Chondrocyte (in vitro differentiated cells): ENCODE measurements at regions not wholly inside any gene's neighbourhood (a gene's known extent, or its start where the extent isn't known, plus 50 kb on each side); places are given as distances from the start of the nearest gene placed in this dataset.
A peak's percentile ranks its signal among the peaks of the same experiment; 100 is the strongest.

ENCODE experiments used
- DNase-seq: peaks from one replicate; pipeline ENCODE4 v3.0.0; 2021; ENCODE audit warnings: mixed read lengths, low spot score
- H3K27ac Mint-ChIP-seq: one replicate; pipeline ENCODE4 v1.8.0; 2021; ENCODE audit warnings: mild to moderate bottlenecking, moderate library complexity, mixed read lengths; ENCODE audit not compliant: unreplicated experiment
- H3K27me3 Mint-ChIP-seq: 2 replicates; pipeline ENCODE4 v1.8.0; 2021; ENCODE audit warnings: low read depth, mixed read lengths
- H3K36me3 Mint-ChIP-seq: 2 replicates; pipeline ENCODE4 v1.8.0; 2021; ENCODE audit warnings: low read depth, mixed read lengths
- H3K4me1 Mint-ChIP-seq: 2 replicates; pipeline ENCODE4 v1.8.0; 2021; ENCODE audit warnings: low read depth, mild to moderate bottlenecking, mixed read lengths
- H3K4me3 Mint-ChIP-seq: one replicate; pipeline ENCODE4 v1.8.0; 2021; ENCODE audit warnings: mild to moderate bottlenecking, moderate library complexity, mixed read lengths; ENCODE audit not compliant: unreplicated experiment
- H3K9me3 Mint-ChIP-seq: 2 replicates; pipeline ENCODE4 v1.8.0; 2021; ENCODE audit warnings: low read depth, mixed read lengths
- TF ChIP-seq, protein P1 (sequence below): fragments of 200-600 bp; sonication (generic); IDR thresholded peaks from 2 replicates; pipeline ENCODE4 v1.5.0; 2021; ENCODE audit warnings: antibody characterized with exemption, mild to moderate bottlenecking, moderate library complexity

DNA sequence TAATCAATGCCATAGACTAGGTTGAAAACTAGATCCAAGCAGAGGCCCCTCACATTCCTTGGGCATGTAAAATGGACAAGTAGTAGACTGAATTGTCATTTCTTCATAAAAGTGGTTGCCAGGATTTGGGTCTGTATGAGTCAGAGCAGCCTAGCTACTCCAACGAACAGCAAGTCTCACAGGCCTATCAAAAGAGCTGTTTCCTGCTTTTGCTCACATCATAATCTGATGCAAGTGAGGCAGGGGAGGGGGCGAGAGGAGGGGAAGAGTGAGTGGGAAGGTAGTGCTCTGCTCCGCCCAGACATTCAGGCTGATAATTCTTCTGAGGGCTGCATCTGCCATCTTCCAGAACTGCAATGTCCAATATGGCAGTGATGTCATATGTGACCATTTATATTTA lies 228.9 kb upstream of the PRICKLE2 start:
- TF ChIP-seq, protein P1, sequence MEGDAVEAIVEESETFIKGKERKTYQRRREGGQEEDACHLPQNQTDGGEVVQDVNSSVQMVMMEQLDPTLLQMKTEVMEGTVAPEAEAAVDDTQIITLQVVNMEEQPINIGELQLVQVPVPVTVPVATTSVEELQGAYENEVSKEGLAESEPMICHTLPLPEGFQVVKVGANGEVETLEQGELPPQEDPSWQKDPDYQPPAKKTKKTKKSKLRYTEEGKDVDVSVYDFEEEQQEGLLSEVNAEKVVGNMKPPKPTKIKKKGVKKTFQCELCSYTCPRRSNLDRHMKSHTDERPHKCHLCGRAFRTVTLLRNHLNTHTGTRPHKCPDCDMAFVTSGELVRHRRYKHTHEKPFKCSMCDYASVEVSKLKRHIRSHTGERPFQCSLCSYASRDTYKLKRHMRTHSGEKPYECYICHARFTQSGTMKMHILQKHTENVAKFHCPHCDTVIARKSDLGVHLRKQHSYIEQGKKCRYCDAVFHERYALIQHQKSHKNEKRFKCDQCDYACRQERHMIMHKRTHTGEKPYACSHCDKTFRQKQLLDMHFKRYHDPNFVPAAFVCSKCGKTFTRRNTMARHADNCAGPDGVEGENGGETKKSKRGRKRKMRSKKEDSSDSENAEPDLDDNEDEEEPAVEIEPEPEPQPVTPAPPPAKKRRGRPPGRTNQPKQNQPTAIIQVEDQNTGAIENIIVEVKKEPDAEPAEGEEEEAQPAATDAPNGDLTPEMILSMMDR: no peak
- Mint-ChIP-seq H3K27ac (peak overlapping the region; percentile 41), H3K4me3 (no peak overlapping the region), H3K9me3 (no peaks in the 10 kb centered on the region), H3K4me1 (peaks cover 48% of the 10 kb centered on the region), H3K36me3 (no peaks in the 10 kb centered on the region), H3K27me3 (no peaks in the 10 kb centered on the region)
- no peak for DNase-seq

GRCh38 chr3:64451283-64452012 lies 226.2 kb upstream of the PRICKLE2 start:
- no peak overlapping the region for H3K27ac Mint-ChIP-seq
- H3K36me3 Mint-ChIP-seq: no peaks in the 10 kb centered on the region
- DNase-seq: no peak

DNA sequence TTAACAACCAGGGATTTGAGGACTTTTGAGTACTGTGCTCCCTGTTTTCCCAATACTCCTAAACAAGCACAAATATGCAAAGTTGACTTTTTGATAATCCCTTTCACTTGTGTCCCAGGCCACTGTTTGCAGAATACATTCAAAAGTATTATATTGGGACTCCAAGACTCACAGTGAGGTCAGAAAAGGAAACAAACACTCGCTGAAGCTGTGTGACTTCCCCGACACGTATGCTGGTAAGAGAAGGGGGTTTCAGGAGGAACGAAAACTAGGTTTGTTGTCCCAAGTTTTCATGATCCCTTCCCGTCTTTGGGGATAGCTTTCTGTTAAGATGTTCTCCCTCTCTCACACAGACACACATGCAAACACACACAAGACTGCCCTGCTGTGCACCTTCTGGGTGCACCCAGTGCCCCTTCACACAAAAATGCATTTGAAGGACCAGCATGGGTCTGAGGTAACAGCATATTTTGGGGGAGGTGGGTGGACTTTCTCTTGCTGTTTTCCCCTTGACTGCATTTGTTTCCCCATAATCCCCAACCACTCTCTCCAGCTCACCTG lies 225.2 kb upstream of the PRICKLE2 start:
- Mint-ChIP-seq H3K4me1 (peaks cover 18% of the 10 kb centered on the region), H3K27ac (no peak overlapping the region), H3K9me3 (no peaks in the 10 kb centered on the region), H3K27me3 (no peaks in the 10 kb centered on the region), H3K4me3 (no peak overlapping the region), H3K36me3 (no peaks in the 10 kb centered on the region)
- DNase-seq: no peak
- TF ChIP-seq, protein P1: no peak

More at GRCh38 chr3:64451283-64452012, 226.2 kb upstream of the PRICKLE2 start:
- TF ChIP-seq, protein P1: no peak
- no peaks in the 10 kb centered on the region for H3K27me3 Mint-ChIP-seq
- H3K4me1 Mint-ChIP-seq: peaks cover 24% of the 10 kb centered on the region
- H3K9me3 Mint-ChIP-seq: no peaks in the 10 kb centered on the region
- no peak overlapping the region for H3K4me3 Mint-ChIP-seq

DNA sequence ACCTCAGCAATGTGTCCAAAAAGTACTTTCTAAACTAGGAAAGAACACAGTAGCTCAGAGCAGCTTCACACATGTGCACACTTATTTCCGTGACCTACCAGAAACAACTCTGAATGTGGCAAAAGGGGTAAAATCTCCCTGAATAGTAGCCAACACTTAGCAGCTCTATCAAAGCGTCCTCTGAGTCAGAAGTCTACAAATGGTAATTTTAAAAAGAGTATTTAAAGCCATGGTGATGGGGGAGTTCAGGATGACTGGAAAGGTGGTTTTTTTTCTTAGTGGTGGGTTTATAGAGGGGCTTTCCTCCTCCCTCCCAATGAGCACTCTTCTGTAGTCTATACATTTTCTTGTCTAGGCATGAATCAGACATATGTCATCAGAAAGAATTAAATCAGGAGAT lies 223.8 kb upstream of the PRICKLE2 start:
- H3K27me3 Mint-ChIP-seq: no peaks in the 10 kb centered on the region

GRCh38 chr3:64445944-64446300 lies 220.7 kb upstream of the PRICKLE2 start:
- H3K4me3 Mint-ChIP-seq: peak overlapping the region; percentile 69
- no peaks in the 10 kb centered on the region for H3K36me3 Mint-ChIP-seq
- TF ChIP-seq, protein P1: no peak
- no peaks in the 10 kb centered on the region for H3K9me3 Mint-ChIP-seq
- no peaks in the 10 kb centered on the region for H3K27me3 Mint-ChIP-seq
- no peak overlapping the region for H3K27ac Mint-ChIP-seq
- peaks cover 37% of the 10 kb centered on the region for H3K4me1 Mint-ChIP-seq
- DNase-seq: no peak

More for the DNA sequence above, 223.8 kb upstream of the PRICKLE2 start:
- Mint-ChIP-seq H3K27ac (no peak overlapping the region), H3K4me3 (no peak overlapping the region), H3K9me3 (no peaks in the 10 kb centered on the region), H3K36me3 (no peaks in the 10 kb centered on the region), H3K4me1 (peaks cover 19% of the 10 kb centered on the region)
- TF ChIP-seq, protein P1: no peak
- DNase-seq: no peak
